ENCODE measurements at regions not wholly inside any gene's neighbourhood (a gene's known extent, or its start where the extent isn't known, plus 50 kb on each side); places are given as distances from the start of the nearest gene placed in this dataset.

DNA sequence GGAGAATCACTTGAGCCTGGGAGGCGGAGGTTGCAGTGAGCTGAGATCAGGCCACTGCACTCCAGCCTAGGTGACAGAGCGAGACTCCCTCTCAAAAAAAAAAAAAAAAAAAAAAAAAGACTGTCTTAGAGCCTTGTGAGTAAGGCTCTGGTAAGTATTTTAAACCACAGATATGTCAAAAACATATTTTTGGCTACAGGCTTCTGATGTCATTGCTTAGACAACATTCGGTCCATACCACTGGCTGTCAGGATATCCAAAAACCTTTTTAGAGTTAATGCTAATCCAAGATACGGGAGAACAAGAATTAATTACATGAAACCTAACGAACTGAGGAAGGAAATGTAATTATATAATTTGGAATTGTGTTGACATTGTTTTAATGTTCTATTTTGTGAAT lies 999.5 kb upstream of the PABPC4L start:
- TF ChIP-seq, protein P1, sequence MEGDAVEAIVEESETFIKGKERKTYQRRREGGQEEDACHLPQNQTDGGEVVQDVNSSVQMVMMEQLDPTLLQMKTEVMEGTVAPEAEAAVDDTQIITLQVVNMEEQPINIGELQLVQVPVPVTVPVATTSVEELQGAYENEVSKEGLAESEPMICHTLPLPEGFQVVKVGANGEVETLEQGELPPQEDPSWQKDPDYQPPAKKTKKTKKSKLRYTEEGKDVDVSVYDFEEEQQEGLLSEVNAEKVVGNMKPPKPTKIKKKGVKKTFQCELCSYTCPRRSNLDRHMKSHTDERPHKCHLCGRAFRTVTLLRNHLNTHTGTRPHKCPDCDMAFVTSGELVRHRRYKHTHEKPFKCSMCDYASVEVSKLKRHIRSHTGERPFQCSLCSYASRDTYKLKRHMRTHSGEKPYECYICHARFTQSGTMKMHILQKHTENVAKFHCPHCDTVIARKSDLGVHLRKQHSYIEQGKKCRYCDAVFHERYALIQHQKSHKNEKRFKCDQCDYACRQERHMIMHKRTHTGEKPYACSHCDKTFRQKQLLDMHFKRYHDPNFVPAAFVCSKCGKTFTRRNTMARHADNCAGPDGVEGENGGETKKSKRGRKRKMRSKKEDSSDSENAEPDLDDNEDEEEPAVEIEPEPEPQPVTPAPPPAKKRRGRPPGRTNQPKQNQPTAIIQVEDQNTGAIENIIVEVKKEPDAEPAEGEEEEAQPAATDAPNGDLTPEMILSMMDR (conservative IDR thresholded peaks at IDR 0.05; ENCODE audit: low read depth in 2 of 2), result no peak
- TF ChIP-seq EZH2phosphoT487 (IDR thresholded peaks at IDR 0.05; ENCODE audit: unreplicated experiment) (no peak), REST (IDR thresholded peaks at IDR 0.05; ENCODE audit: unreplicated experiment) (no peak), EZH2 (IDR thresholded peaks at IDR 0.05; ENCODE audit: low read depth, unreplicated experiment) (no peak), POLR2AphosphoS5 (IDR thresholded peaks at IDR 0.05; ENCODE audit: low read depth) (no peak), JUNB (IDR thresholded peaks at IDR 0.05; ENCODE audit: unreplicated experiment) (no peak), CREB1 (CRISPR knock-in tag; IDR thresholded peaks at IDR 0.05; ENCODE audit: low read depth) (no peak), ZNF114 (CRISPR knock-in tag; IDR thresholded peaks at IDR 0.05) (no peak), ZNF331 (CRISPR knock-in tag; IDR thresholded peaks at IDR 0.05; ENCODE audit: low read depth) (no peak), ETS1 (IDR thresholded peaks at IDR 0.05) (no peak), NANOG (IDR thresholded peaks at IDR 0.05; ENCODE audit: borderline replicate concordance) (no peak), STAT1 (IDR thresholded peaks at IDR 0.05; ENCODE audit: unreplicated experiment) (no peak)
- TF ChIP-seq, protein P2, sequence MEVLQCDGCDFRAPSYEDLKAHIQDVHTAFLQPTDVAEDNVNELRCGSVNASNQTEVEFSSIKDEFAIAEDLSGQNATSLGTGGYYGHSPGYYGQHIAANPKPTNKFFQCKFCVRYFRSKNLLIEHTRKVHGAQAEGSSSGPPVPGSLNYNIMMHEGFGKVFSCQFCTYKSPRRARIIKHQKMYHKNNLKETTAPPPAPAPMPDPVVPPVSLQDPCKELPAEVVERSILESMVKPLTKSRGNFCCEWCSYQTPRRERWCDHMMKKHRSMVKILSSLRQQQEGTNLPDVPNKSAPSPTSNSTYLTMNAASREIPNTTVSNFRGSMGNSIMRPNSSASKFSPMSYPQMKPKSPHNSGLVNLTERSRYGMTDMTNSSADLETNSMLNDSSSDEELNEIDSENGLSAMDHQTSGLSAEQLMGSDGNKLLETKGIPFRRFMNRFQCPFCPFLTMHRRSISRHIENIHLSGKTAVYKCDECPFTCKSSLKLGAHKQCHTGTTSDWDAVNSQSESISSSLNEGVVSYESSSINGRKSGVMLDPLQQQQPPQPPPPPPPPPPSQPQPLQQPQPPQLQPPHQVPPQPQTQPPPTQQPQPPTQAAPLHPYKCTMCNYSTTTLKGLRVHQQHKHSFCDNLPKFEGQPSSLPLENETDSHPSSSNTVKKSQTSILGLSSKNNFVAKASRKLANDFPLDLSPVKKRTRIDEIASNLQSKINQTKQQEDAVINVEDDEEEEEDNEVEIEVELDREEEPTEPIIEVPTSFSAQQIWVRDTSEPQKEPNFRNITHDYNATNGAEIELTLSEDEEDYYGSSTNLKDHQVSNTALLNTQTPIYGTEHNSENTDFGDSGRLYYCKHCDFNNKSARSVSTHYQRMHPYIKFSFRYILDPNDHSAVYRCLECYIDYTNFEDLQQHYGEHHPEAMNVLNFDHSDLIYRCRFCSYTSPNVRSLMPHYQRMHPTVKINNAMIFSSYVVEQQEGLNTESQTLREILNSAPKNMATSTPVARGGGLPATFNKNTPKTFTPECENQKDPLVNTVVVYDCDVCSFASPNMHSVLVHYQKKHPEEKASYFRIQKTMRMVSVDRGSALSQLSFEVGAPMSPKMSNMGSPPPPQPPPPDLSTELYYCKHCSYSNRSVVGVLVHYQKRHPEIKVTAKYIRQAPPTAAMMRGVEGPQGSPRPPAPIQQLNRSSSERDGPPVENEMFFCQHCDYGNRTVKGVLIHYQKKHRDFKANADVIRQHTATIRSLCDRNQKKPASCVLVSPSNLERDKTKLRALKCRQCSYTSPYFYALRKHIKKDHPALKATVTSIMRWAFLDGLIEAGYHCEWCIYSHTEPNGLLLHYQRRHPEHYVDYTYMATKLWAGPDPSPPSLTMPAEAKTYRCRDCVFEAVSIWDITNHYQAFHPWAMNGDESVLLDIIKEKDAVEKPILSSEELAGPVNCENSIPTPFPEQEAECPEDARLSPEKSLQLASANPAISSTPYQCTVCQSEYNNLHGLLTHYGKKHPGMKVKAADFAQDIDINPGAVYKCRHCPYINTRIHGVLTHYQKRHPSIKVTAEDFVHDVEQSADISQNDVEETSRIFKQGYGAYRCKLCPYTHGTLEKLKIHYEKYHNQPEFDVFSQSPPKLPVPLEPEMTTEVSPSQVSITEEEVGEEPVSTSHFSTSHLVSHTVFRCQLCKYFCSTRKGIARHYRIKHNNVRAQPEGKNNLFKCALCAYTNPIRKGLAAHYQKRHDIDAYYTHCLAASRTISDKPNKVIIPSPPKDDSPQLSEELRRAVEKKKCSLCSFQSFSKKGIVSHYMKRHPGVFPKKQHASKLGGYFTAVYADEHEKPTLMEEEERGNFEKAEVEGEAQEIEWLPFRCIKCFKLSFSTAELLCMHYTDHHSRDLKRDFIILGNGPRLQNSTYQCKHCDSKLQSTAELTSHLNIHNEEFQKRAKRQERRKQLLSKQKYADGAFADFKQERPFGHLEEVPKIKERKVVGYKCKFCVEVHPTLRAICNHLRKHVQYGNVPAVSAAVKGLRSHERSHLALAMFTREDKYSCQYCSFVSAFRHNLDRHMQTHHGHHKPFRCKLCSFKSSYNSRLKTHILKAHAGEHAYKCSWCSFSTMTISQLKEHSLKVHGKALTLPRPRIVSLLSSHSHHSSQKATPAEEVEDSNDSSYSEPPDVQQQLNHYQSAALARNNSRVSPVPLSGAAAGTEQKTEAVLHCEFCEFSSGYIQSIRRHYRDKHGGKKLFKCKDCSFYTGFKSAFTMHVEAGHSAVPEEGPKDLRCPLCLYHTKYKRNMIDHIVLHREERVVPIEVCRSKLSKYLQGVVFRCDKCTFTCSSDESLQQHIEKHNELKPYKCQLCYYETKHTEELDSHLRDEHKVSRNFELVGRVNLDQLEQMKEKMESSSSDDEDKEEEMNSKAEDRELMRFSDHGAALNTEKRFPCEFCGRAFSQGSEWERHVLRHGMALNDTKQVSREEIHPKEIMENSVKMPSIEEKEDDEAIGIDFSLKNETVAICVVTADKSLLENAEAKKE (CRISPR knock-in tag; IDR thresholded peaks at IDR 0.05), result no peak
